A549 (cell line): ENCODE measurements at regions not wholly inside any gene's neighbourhood (a gene's known extent, or its start where the extent isn't known, plus 50 kb on each side); places are given as distances from the start of the nearest gene placed in this dataset.
"Not testable (repeated sequence)": the region's sequence is repeated elsewhere in the genome, so short reads cannot be mapped to it uniquely, and the experiment has no call there.

Experiments used
- ATAC-seq, 2 experiments: fragments of 200-7000 bp in 1 of 2; fragments of >200 bp in 1 of 2; cut with Nextera tagmentation in 1 of 2; cut with Tn5 transposase in 1 of 2; 3 replicates each; pipeline versions ENCODE4 v1.8.0 to v1.9.1; 2018 to 2020; ENCODE audit warnings: mild to moderate bottlenecking in 1 of 2, moderate library complexity in 1 of 2
- CTCF ChIA-PET: fragments of 300-600 bp; sonication (Branson Sonifier 250); formaldehyde crosslinking; extraction: SDS; loops from one replicate; lab custom pipeline; 2021; ENCODE audit warnings: antibody characterized with exemption, inconsistent platforms; lab: Yijun Ruan, JAX
- POLR2A ChIA-PET: fragments of 350-600 bp; formaldehyde crosslinking; extraction: SDS; loops from one replicate; lab custom pipeline; 2021; ENCODE audit warnings: antibody characterized with exemption, inconsistent platforms; lab: Yijun Ruan, JAX
- DNase-seq, 2 experiments: peaks; one replicate each; pipeline versions ENCODE4 v3.0.0 to v3.0.0-alpha.2; 2011 to 2016; ENCODE audit warnings: low read depth in 1 of 2, low spot score in 1 of 2
- FAIRE-seq: peaks from 2 replicates; lab custom pipeline; 2011; peaks lifted over from hg19 to GRCh38; lab: Jason Lieb, UNC
- H3K27ac ChIP-seq, 2 experiments: fragments of >200 bp; sonication (Bioruptor Twin); formaldehyde crosslinking; 3 replicates each; pipeline ENCODE4 v1.5.1; 2016 to 2017
- H3K4me1 ChIP-seq: fragments of >200 bp; sonication (Bioruptor Twin); formaldehyde crosslinking; 3 replicates; pipeline ENCODE4 v1.6.1; 2016
- H3K4me2 ChIP-seq: fragments of >200 bp; sonication (Bioruptor Twin); formaldehyde crosslinking; 3 replicates; pipeline ENCODE4 v1.6.1; 2016
- H3K4me3 ChIP-seq: fragments of >200 bp; sonication (Bioruptor Twin); formaldehyde crosslinking; 3 replicates; pipeline ENCODE4 v1.5.1; 2016
- H3K9me3 ChIP-seq: fragments of >200 bp; sonication (Bioruptor Twin); formaldehyde crosslinking; 3 replicates; pipeline ENCODE4 v1.6.1; 2016
- BHLHE40 ChIP-seq: IDR thresholded peaks from 2 replicates; pipeline ENCODE4 v1.6.1; 2012; ENCODE audit warnings: low read depth, low read length, inconsistent platforms
- CEBPB ChIP-seq, 2 experiments: fragments of >200 bp in 1 of 2; sonication (Bioruptor Twin) in 1 of 2; formaldehyde crosslinking in 1 of 2; IDR thresholded peaks; 2 replicates each; pipeline ENCODE4 v1.6.1; 2012 to 2016
- CHD4 ChIP-seq: fragments of 200-600 bp; sonication (generic); IDR thresholded peaks from 2 replicates; pipeline ENCODE4 v1.6.1; 2016; ENCODE audit warnings: antibody characterized with exemption, mild to moderate bottlenecking, borderline replicate concordance
- EHF ChIP-seq: fragments of 250-450 bp; sonication (Bioruptor Pico); IDR thresholded peaks from 2 replicates; pipeline ENCODE4 v1.5.0; 2020; ENCODE audit warnings: mild to moderate bottlenecking
- EHMT2 ChIP-seq: fragments of 200-600 bp; sonication (generic); IDR thresholded peaks from 2 replicates; pipeline ENCODE4 v1.6.1; 2016; ENCODE audit warnings: antibody characterized with exemption, low read depth, mild to moderate bottlenecking, moderate library complexity
- EP300 ChIP-seq, 2 experiments: fragments of >200 bp; sonication (Bioruptor Twin); formaldehyde crosslinking; IDR thresholded peaks; 2 replicates in 1 of 2; 3 replicates in 1 of 2; pipeline ENCODE4 v1.6.1; 2016 to 2017
- FOSB ChIP-seq: fragments of 250-450 bp; sonication (Bioruptor Pico); IDR thresholded peaks from 2 replicates; pipeline ENCODE4 v1.5.0; 2020; ENCODE audit warnings: mild to moderate bottlenecking, moderate library complexity
- FOSL2 ChIP-seq, 2 experiments: fragments of 450-650 bp in 1 of 2; fragments of >200 bp in 1 of 2; sonication (Bioruptor Twin) in 1 of 2; formaldehyde crosslinking; IDR thresholded peaks; 2 replicates each; pipeline versions ENCODE4 v1.5.0 to v1.6.1; 2016 to 2020; ENCODE audit warnings: mild to moderate bottlenecking in 1 of 2, moderate library complexity in 1 of 2
- GATA3 ChIP-seq: IDR thresholded peaks from 2 replicates; pipeline ENCODE4 v1.6.1; 2012; ENCODE audit warnings: borderline replicate concordance
- HOXB5 ChIP-seq: fragments of 250-450 bp; sonication (Bioruptor Pico); IDR thresholded peaks from 2 replicates; pipeline ENCODE4 v1.5.0; 2020; ENCODE audit warnings: mild to moderate bottlenecking, moderate library complexity
- JUN ChIP-seq, 2 experiments: fragments of >200 bp; sonication (Bioruptor Twin); formaldehyde crosslinking; IDR thresholded peaks; 2 replicates in 1 of 2; 3 replicates in 1 of 2; pipeline ENCODE4 v1.6.1; 2016 to 2017
- MAFK ChIP-seq: fragments of 450-650 bp; IDR thresholded peaks from 2 replicates; pipeline ENCODE4 v1.6.1; 2014; ENCODE audit not compliant: partially characterized antibody
- RAD21 ChIP-seq, 2 experiments: fragments of >200 bp in 1 of 2; sonication (Bioruptor Twin) in 1 of 2; formaldehyde crosslinking in 1 of 2; IDR thresholded peaks in 1 of 2; conservative IDR thresholded peaks in 1 of 2; 2 replicates in 1 of 2; 3 replicates in 1 of 2; pipeline ENCODE4 v1.6.1; 2012 to 2018; ENCODE audit warnings: inconsistent platforms in 1 of 2
- REST ChIP-seq: fragments of 200-600 bp; sonication (generic); IDR thresholded peaks from 2 replicates; pipeline ENCODE4 v1.6.1; 2016; ENCODE audit warnings: antibody characterized with exemption, mild to moderate bottlenecking, moderate library complexity
- USF2 ChIP-seq: fragments of 450-650 bp; IDR thresholded peaks from 2 replicates; pipeline ENCODE4 v1.6.1; 2014; ENCODE audit warnings: antibody characterized with exemption
- ZC3H11A ChIP-seq: fragments of 450-650 bp; IDR thresholded peaks from 2 replicates; pipeline ENCODE4 v1.6.1; 2014; ENCODE audit warnings: antibody characterized with exemption, mild to moderate bottlenecking
- ZFP36 ChIP-seq: fragments of 450-650 bp; IDR thresholded peaks from 2 replicates; pipeline ENCODE4 v1.6.1; 2014; ENCODE audit warnings: borderline replicate concordance; ENCODE audit not compliant: partially characterized antibody
- ZNF302 ChIP-seq: fragments of 250-450 bp; sonication (Bioruptor Pico); IDR thresholded peaks from 2 replicates; pipeline ENCODE4 v1.9.0; 2021; ENCODE audit warnings: inconsistent platforms, mild to moderate bottlenecking, moderate library complexity
- ZSCAN20 ChIP-seq: fragments of 250-450 bp; sonication (Bioruptor Pico); IDR thresholded peaks from 2 replicates; pipeline ENCODE4 v1.8.0; 2022; ENCODE audit warnings: mild to moderate bottlenecking, moderate library complexity
- WGBS: methylation state at CpG from one replicate; pipeline ENCODE4 v1.1.6; 2017; ENCODE audit errors: missing lambda C conversion rate; 5-methylcytosine and 5-hydroxymethylcytosine counted together
- TF ChIP-seq, protein P1 (sequence below): fragments of >200 bp; sonication (Bioruptor Twin); formaldehyde crosslinking; IDR thresholded peaks from 3 replicates; pipeline ENCODE4 v1.6.1; 2016
- TF ChIP-seq, protein P2 (sequence below): fragments of >200 bp; sonication (Bioruptor Twin); formaldehyde crosslinking; IDR thresholded peaks from 3 replicates; pipeline ENCODE4 v1.5.1; 2016

GRCh38 chr18:67766930-67767329 lies 250.4 kb upstream of the DSEL start:
- CTCF ChIA-PET = no interaction called here
- Histone ChIP-seq H3K4me1 (no peaks in the 10 kb centered on the region), H3K4me3 (no peak overlapping the region), H3K27ac (no peak overlapping the region), H3K4me2 (no peak overlapping the region), H3K9me3 (no peaks in the 10 kb centered on the region)
- FAIRE-seq (no peak), DNase-seq (peak in 1 of 2 experiments; percentile 70), ATAC-seq (peak; percentile 75 to 90)
- TF ChIP-seq EHF (CRISPR knock-in tag) (no peak), FOSL2 (IDR thresholded peaks at IDR 0.05) (no peak), FOSL2 (CRISPR knock-in tag; IDR thresholded peaks at IDR 0.05) (peak; percentile 73), ZSCAN20 (CRISPR knock-in tag) (no peak), CEBPB (IDR thresholded peaks at IDR 0.05) (peak in 1 of 2 experiments; percentile 32; a peak in 1 of 4 replicates), USF2 (no peak)
- TF ChIP-seq, protein P1, sequence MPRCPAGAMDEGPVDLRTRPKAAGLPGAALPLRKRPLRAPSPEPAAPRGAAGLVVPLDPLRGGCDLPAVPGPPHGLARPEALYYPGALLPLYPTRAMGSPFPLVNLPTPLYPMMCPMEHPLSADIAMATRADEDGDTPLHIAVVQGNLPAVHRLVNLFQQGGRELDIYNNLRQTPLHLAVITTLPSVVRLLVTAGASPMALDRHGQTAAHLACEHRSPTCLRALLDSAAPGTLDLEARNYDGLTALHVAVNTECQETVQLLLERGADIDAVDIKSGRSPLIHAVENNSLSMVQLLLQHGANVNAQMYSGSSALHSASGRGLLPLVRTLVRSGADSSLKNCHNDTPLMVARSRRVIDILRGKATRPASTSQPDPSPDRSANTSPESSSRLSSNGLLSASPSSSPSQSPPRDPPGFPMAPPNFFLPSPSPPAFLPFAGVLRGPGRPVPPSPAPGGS = no peak
- POLR2A ChIA-PET = no interaction called here

DNA sequence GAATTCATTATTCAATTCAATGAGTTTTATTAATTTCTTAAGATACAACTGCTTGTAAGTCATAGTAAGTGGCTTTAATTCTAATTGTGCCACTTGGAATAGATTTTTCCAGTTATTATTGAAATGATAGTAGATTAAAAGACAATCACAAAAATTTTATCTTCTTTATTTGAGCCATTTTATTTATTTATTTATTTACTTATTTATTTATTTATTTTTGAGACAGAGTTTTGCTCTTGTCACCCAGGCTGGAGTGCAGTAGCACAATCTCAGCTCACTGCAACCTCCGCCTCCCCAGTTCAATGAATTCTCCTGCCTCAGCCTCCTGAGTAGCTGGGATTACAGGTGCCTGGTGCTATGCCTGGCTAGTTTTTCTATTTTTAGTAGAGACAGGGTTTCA lies 235.7 kb upstream of the DSEL start:
- DNase-seq, H3K4me3 ChIP-seq, H3K4me1 ChIP-seq, H3K9me3 ChIP-seq, CTCF ChIA-PET, ATAC-seq, H3K4me2 ChIP-seq, H3K27ac ChIP-seq, POLR2A ChIA-PET, FAIRE-seq: not testable (repeated sequence)
- TF ChIP-seq ZC3H11A = peak; percentile 60
- 73% methylated on average over 1 of the region's 1 CpG for WGBS

DNA sequence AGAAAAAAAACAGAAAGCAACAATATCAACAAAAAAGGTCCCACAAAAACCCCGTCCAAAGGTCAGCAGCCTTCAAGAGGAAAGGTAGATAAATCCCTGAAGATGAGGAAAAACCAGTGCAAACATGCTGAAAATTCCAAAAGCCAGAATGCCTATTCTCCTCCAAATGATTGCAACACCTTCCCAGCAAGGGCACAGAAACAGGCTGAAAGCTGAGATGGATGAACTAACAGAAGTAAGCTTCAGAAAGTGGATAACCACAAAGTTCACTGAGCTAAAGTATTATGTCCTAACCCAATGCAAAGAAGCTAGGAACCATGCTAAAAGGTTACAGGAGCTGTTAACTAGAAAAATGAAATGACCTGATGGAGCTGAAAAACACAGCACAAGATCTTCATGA lies 226.4 kb upstream of the DSEL start:
- H3K4me1 ChIP-seq = no peaks in the 10 kb centered on the region
- FAIRE-seq = no peak
- no peak for ATAC-seq
- H3K4me3 ChIP-seq = no peak overlapping the region
- no peak overlapping the region for H3K27ac ChIP-seq
- no peaks in the 10 kb centered on the region for H3K9me3 ChIP-seq
- WGBS = 6% methylated on average over 1 of the region's 1 CpG
- H3K4me2 ChIP-seq = no peak overlapping the region
- DNase-seq = no peak
- ChIA-PET POLR2A (no interaction called here), CTCF (no interaction called here)
- TF ChIP-seq, protein P2, sequence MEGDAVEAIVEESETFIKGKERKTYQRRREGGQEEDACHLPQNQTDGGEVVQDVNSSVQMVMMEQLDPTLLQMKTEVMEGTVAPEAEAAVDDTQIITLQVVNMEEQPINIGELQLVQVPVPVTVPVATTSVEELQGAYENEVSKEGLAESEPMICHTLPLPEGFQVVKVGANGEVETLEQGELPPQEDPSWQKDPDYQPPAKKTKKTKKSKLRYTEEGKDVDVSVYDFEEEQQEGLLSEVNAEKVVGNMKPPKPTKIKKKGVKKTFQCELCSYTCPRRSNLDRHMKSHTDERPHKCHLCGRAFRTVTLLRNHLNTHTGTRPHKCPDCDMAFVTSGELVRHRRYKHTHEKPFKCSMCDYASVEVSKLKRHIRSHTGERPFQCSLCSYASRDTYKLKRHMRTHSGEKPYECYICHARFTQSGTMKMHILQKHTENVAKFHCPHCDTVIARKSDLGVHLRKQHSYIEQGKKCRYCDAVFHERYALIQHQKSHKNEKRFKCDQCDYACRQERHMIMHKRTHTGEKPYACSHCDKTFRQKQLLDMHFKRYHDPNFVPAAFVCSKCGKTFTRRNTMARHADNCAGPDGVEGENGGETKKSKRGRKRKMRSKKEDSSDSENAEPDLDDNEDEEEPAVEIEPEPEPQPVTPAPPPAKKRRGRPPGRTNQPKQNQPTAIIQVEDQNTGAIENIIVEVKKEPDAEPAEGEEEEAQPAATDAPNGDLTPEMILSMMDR = no peak
- no peak for TF ChIP-seq ZNF302 (CRISPR knock-in tag)
- TF ChIP-seq MAFK = no peak
- TF ChIP-seq USF2 = no peak
- TF ChIP-seq REST = no peak
- no peak for TF ChIP-seq CEBPB (IDR thresholded peaks at IDR 0.05)
- no peak for TF ChIP-seq HOXB5 (CRISPR knock-in tag)
- TF ChIP-seq GATA3 = no peak
- TF ChIP-seq JUN (IDR thresholded peaks at IDR 0.05) = no peak
- TF ChIP-seq EHMT2 = no peak
- TF ChIP-seq RAD21 (conservative IDR thresholded peaks at IDR 0.05 in 1 of 2, IDR thresholded peaks at IDR 0.05 in 1 of 2) = no peak
- TF ChIP-seq EP300 (IDR thresholded peaks at IDR 0.05) = no peak
- TF ChIP-seq CHD4 = no peak
- TF ChIP-seq ZFP36 = no peak
- TF ChIP-seq EHF (CRISPR knock-in tag) = no peak
- TF ChIP-seq FOSB (CRISPR knock-in tag) = no peak
- TF ChIP-seq BHLHE40 = no peak
